Memory B cell (primary cell): ENCODE measurements at regions not wholly inside any gene's neighbourhood (a gene's known extent, or its start where the extent isn't known, plus 50 kb on each side); places are given as distances from the start of the nearest gene placed in this dataset.

Source experiments
- ATAC-seq: fragments of 150-1000 bp; cut with Tn5 transposase; 2 replicates; pipeline ENCODE4 v1.10.0; 2021; ENCODE audit warnings: low read depth, mild to moderate bottlenecking, moderate library complexity
- DNase-seq, 2 donors: peaks; one replicate each; pipeline ENCODE4 v3.0.0; 2022; ENCODE audit warnings: low spot score in 2 of 2
- H3K27ac Mint-ChIP-seq: one replicate; pipeline ENCODE4 v1.8.0; 2022; ENCODE audit warnings: mild to moderate bottlenecking, moderate library complexity, mixed read lengths
- H3K27me3 Mint-ChIP-seq: one replicate; pipeline ENCODE4 v1.8.0; 2022; ENCODE audit warnings: mixed read lengths
- H3K36me3 Mint-ChIP-seq: one replicate; pipeline ENCODE4 v1.8.0; 2022; ENCODE audit warnings: mild to moderate bottlenecking, mixed read lengths
- H3K4me1 Mint-ChIP-seq: one replicate; pipeline ENCODE4 v1.8.0; 2022; ENCODE audit warnings: mixed read lengths
- H3K4me3 Mint-ChIP-seq: one replicate; pipeline ENCODE4 v1.8.0; 2022; ENCODE audit warnings: mild to moderate bottlenecking, moderate library complexity, mixed read lengths
- H3K9me3 Mint-ChIP-seq: one replicate; pipeline ENCODE4 v1.8.0; 2022; ENCODE audit warnings: mixed read lengths

DNA sequence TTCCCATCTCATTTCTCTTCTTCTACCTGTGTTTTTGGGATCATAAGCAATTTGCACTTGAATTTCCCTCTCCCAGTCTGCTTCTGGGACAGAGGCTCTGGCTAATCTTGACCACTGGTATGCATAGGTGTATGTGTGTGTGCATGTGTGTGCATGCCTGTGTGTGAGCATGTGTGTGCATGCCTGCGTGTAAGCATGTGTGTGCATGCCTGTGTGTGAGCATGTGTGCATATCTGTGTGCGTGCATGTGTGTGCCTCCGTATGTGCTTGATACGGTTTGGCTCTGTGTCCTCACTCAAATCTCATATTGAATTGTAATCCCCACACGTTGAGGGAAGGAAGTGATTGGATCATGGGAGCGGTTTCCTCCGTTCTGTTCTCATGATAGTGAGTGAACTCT lies 77.7 kb downstream of the HAPSTR1 start:
- Mint-ChIP-seq H3K9me3 (no peaks in the 10 kb centered on the region), H3K4me3 (no peak overlapping the region), H3K36me3 (no peaks in the 10 kb centered on the region), H3K4me1 (peaks cover 3% of the 10 kb centered on the region), H3K27ac (no peak overlapping the region), H3K27me3 (peaks cover 9% of the 10 kb centered on the region)
- ATAC-seq (no peak), DNase-seq (no peak)

DNA sequence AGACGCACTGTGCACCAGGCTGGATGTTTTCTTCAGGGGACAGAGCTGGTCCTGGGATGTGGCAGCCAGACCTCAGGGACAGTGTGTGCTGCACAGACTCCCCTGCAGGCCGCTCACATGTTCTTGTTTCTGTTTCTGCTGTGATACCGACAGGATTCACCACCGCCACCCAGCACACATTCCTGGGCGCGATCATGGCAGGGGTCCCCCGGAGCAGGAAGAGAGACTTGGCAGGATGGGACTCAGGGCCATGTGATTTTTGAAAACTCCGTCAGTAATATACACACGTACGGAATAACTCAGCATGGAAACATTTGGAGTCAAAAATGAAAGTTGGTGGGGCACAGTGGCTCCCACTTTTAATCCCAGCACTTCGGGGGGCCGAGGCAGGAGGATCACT lies 79.0 kb downstream of the HAPSTR1 start:
- H3K27me3 Mint-ChIP-seq, result peaks cover 6% of the 10 kb centered on the region
- no peak for ATAC-seq
- no peak overlapping the region for H3K4me3 Mint-ChIP-seq
- H3K4me1 Mint-ChIP-seq, result peaks cover 3% of the 10 kb centered on the region
- DNase-seq, result no peak
- H3K27ac Mint-ChIP-seq, result no peak overlapping the region
- no peaks in the 10 kb centered on the region for H3K36me3 Mint-ChIP-seq
- H3K9me3 Mint-ChIP-seq, result no peaks in the 10 kb centered on the region

DNA sequence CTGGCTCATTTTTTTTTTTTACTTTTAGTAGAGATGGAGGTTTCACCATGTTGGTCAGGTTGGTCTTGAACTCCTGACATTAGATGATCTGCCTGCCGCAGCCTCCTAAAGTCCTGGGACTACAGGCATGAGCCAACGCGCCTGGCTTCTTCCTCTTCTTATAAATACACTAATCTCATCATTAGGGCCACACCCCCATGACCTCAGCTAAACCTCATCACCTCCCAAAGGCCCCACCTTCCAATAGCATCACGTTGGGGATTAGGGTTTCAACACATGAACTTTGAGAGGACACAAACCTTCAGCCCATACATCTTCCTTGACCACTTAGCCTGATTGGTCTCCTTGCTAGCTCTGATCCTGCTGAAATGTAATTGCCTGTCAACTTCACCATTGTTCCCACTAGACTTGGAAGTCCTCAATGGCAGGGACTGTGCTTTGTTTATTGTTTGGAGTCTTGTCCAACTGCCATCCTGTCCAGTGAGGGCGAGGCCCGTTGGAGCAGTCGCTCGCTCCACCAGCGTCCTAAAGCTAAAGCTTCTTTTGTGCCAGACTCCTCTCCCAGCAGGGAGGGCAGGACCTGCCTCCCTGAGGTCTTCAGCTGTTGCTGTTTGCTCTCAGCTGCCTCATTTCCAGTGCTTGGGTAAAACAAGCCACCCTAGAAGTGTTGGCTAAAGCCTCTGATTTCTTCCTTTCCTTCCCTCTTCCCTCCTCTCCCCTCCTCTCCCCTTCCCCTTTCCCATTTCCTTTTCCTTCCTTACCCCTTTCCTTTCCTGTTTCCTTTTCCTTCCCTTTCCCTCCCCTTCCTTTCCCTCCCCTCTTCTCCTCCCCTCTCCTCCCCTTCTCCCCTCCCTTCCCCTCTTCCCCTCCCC lies 85.3 kb downstream of the HAPSTR1 start:
- no peaks in the 10 kb centered on the region for H3K4me1 Mint-ChIP-seq
- no peak overlapping the region for H3K4me3 Mint-ChIP-seq
- peaks cover 7% of the 10 kb centered on the region for H3K9me3 Mint-ChIP-seq
- H3K36me3 Mint-ChIP-seq, result peaks cover 1% of the 10 kb centered on the region
- ATAC-seq, result no peak
- H3K27me3 Mint-ChIP-seq, result peaks cover 15% of the 10 kb centered on the region
- no peak overlapping the region for H3K27ac Mint-ChIP-seq
- no peak for DNase-seq

DNA sequence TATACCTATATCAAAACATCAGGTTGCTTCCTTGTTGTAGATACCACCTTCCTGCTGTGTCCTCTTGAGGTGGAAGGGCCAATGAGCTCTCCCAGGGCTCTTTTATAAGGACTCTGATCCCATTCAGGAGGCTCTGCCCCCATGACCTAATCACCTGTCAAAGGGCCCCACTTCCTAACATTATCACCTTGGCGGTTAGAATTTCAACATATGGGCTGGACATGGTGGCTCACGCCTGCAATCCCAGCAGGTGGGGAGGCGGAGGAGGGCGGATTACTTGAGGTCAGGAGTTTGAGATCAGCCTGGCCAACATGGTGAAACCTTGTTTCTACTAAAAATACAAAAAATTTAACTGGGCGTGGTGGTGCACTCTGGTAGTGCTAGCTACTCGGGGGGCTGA lies 86.4 kb downstream of the HAPSTR1 start:
- Mint-ChIP-seq H3K27me3 (peaks cover 15% of the 10 kb centered on the region), H3K4me3 (no peak overlapping the region), H3K4me1 (no peaks in the 10 kb centered on the region), H3K9me3 (peaks cover 7% of the 10 kb centered on the region), H3K36me3 (peaks cover 1% of the 10 kb centered on the region), H3K27ac (no peak overlapping the region)
- no peak for DNase-seq
- ATAC-seq, result no peak

DNA sequence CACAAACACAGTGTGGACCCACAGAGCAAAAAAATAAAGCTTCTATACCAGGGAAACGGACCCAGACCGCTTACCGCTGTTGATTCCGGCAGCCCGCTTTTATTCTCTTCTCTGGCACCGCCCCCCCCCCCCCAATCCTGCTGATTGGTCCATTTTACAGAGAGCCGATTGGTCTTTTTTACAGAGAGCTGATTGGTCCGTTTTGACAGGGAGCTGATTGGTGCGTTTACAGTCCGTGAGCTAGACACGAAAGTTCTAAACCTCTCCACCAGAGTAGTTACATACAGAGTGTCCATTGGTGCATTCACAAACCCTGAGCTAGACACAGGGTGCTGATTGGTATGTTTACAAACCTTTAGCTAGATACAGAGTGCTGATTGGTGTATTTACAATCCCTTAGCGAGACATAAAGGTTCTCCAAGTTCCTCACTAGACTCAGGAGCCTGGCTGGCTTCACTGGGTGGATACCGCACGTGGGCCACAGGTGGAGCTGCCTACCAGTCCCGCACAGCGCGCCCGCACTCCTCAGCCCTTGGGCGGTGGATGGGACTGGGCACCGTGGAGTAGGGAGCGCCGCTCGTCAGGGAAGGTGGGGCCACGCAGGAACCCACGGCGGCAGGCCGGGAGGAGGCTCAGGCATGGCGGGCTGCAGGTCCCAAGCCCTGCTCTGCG lies 92.4 kb downstream of the HAPSTR1 start:
- Mint-ChIP-seq H3K4me1 (no peaks in the 10 kb centered on the region), H3K9me3 (peaks cover 2% of the 10 kb centered on the region), H3K4me3 (no peak overlapping the region), H3K27ac (no peak overlapping the region), H3K36me3 (no peaks in the 10 kb centered on the region), H3K27me3 (peaks cover 6% of the 10 kb centered on the region)
- ATAC-seq (no peak), DNase-seq (no peak)

DNA sequence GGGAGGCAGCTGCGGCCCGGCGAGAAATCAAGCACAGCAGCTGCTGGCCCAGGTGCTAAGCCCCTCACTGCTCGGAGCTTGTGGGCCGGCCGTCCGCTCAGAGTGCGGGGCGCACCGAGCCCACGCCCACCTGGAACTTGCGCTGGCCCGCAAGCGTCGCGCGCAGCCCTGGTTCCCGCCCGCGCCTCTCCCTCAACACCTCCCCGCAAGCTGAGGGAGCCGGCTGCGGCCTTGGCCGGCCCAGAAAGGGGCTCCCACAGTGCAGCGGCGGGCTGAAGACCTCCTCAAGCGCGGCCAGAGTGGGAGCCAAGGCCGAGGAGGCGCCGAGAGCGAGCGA lies 92.9 kb downstream of the HAPSTR1 start:
- peaks cover 6% of the 10 kb centered on the region for H3K27me3 Mint-ChIP-seq
- H3K4me1 Mint-ChIP-seq, result no peaks in the 10 kb centered on the region
- DNase-seq (no peak), ATAC-seq (no peak)
- no peaks in the 10 kb centered on the region for H3K36me3 Mint-ChIP-seq
- no peak overlapping the region for H3K4me3 Mint-ChIP-seq
- no peak overlapping the region for H3K27ac Mint-ChIP-seq
- peaks cover 2% of the 10 kb centered on the region for H3K9me3 Mint-ChIP-seq

DNA sequence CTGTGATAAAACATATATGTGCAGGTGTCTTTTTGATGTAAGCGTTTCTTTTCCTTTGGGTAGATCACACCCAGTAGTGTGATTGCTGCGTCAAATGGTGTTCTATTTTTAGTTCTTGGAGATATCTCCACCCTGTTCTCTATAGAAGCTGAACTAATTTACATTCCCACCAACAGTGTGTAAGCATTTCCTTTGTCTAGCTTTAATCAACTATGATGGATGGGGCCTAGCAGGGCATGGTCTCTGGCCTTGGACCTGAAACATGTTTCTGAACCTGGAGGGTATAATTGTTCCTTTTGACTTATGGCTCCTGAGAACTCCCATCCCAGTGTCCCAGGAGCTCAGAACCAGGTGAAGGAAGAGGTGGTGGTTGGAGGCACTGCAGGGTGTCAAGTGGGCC lies 93.9 kb downstream of the HAPSTR1 start:
- Mint-ChIP-seq H3K27me3 (peaks cover 8% of the 10 kb centered on the region), H3K9me3 (peaks cover 2% of the 10 kb centered on the region), H3K4me1 (no peaks in the 10 kb centered on the region), H3K36me3 (no peaks in the 10 kb centered on the region), H3K27ac (no peak overlapping the region), H3K4me3 (no peak overlapping the region)
- ATAC-seq (no peak), DNase-seq (no peak)

DNA sequence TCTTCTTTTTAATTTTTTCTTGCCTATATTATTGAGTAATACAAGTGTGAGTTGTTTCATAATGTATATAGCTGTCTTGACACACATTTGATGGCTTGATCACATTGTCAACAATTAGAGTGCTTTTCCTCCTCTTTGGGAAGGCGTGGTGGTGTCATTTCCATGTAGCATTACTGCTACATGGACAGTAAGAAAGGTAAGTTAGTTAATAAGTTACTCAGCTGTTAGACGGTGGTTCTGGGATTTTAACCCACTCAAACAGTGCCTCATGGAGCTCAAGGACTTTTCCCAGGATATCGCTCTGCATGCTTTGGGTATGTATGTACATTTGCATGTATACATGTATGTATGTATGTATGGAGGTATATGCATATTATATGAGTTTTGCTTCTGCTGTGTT lies 94.6 kb downstream of the HAPSTR1 start:
- no peaks in the 10 kb centered on the region for H3K4me1 Mint-ChIP-seq
- no peak overlapping the region for H3K4me3 Mint-ChIP-seq
- no peak for ATAC-seq
- no peak overlapping the region for H3K27ac Mint-ChIP-seq
- H3K36me3 Mint-ChIP-seq, result no peaks in the 10 kb centered on the region
- no peak for DNase-seq
- H3K9me3 Mint-ChIP-seq, result peaks cover 2% of the 10 kb centered on the region
- H3K27me3 Mint-ChIP-seq, result peaks cover 4% of the 10 kb centered on the region

DNA sequence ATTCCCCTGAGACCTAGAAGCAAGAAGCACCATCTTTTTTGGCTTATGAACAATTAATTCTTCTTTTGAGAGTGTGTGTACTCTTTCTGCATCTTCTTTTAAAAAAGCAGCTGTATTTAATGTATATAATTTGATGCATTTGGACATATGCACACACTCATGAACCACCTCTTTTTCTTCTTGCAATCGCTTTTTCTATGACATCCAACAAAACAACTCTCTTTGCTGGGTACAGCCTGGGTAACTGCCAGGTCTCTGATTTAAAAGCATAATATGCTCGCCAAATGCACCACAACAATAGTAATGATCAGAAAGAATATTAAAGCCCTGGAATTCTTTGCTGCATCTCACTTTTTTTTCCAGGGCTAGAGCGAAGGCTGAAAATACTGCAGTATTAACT lies 97.3 kb downstream of the HAPSTR1 start:
- H3K27me3 Mint-ChIP-seq, result peaks cover 6% of the 10 kb centered on the region
- peaks cover 3% of the 10 kb centered on the region for H3K9me3 Mint-ChIP-seq
- DNase-seq (no peak), ATAC-seq (no peak)
- no peaks in the 10 kb centered on the region for H3K4me1 Mint-ChIP-seq
- no peak overlapping the region for H3K27ac Mint-ChIP-seq
- H3K4me3 Mint-ChIP-seq, result no peak overlapping the region
- no peaks in the 10 kb centered on the region for H3K36me3 Mint-ChIP-seq

DNA sequence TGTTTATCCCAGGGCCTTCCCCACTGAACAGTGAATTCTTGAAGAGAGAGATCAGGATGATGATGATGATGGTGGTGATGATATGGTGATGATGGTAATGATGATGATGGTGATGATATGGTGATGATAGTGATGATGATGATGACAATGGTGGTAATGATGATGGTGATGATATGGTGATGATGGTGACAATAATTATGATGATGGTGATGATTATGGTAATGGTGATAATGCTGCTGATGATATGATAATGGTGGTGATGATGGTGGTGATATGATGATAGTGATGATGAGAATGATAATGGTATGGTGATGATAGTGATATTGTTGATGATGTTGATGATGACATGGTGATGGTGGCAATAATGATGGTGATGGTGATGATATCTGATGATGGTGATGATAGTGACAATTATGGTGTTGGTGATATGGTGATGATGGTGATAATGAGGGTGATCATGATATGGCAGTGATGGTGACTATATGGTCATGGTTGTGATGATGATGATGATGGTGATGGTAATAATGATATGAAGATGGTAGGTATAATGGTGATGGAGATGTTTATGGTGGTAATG lies 99.9 kb downstream of the HAPSTR1 start:
- ATAC-seq (no peak), DNase-seq (no peak)
- no peaks in the 10 kb centered on the region for H3K36me3 Mint-ChIP-seq
- H3K4me1 Mint-ChIP-seq, result no peaks in the 10 kb centered on the region
- no peak overlapping the region for H3K27ac Mint-ChIP-seq
- peaks cover 1% of the 10 kb centered on the region for H3K9me3 Mint-ChIP-seq
- no peak overlapping the region for H3K4me3 Mint-ChIP-seq
- peaks cover 6% of the 10 kb centered on the region for H3K27me3 Mint-ChIP-seq

DNA sequence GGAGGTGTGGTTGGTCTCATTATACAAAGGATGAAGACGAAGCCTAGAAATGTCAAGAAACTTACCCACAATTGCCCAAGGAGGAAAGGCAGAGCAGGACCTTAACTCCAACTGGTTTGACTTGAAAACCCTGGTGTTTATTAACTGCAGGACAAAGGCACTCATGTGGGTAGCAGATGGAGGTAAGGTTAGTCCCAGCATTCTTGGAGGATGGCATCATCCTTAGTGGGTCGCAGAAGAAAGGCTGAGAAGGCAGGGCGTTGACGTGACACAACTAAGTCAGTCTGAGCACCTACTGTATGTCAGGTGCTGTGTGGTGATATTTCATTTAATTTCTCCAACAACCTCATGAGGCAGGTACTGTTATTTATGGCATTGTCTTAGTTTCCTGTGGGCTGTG lies 101.3 kb downstream of the HAPSTR1 start:
- Mint-ChIP-seq H3K27me3 (peaks cover 12% of the 10 kb centered on the region), H3K9me3 (peaks cover 1% of the 10 kb centered on the region), H3K36me3 (no peaks in the 10 kb centered on the region), H3K27ac (no peak overlapping the region), H3K4me3 (no peak overlapping the region), H3K4me1 (no peaks in the 10 kb centered on the region)
- ATAC-seq, result no peak
- no peak for DNase-seq

DNA sequence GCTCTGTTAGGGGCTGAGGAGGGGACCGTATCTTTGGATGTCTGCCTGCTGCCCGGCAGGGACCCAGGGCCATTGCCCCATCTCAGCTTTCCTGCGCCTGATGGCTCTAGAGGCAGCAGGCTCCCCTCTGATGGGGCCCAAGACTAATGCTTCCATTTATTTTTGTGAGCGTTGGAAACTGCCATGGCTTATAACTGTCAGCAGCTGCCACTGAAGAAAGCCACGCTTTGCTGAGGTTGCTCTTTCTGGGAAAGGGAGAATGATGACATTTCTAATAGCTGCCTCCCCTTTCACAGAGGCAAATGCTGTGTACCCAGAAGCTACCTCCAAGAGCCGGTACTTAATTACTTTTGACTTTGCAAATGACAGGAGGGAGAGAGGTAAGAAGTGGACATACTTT lies 103.8 kb downstream of the HAPSTR1 start:
- Mint-ChIP-seq H3K9me3 (peaks cover 1% of the 10 kb centered on the region), H3K4me3 (no peak overlapping the region), H3K36me3 (no peaks in the 10 kb centered on the region), H3K27me3 (peaks cover 12% of the 10 kb centered on the region), H3K4me1 (no peaks in the 10 kb centered on the region), H3K27ac (no peak overlapping the region)
- ATAC-seq (no peak), DNase-seq (no peak)

DNA sequence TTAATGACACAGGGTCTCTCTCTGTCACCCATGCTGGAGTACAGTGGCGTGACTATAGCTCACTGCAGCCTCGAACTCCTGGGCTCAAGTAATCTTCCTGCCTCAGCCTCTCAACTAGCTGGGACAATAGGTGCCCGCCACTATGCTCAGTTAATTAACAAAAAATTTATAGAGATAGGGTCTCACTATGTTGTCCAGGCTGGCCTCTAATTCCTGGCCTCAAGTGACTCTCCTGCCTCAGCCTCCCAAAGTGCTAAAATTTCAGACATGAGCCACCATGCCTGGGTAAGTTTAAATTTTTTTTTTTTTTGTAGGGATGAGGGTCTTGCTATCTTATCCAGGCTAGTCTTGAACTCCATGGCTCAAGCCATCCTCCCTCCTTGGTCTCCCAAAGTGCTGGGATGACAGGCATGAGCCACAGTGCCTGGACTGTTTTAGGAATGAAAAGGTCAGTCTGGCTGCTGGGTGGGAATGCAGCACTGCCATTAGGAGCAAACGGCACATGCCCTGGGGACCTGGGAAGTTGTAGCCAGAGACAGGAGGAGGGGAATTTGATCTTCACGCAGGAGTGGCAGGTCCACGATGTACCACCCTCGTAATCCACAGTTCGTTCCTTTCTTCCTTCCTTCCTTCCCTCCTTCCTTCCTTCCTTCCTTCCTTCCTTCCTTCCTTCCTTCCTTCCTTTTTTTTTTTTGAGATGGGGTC lies 106.7 kb downstream of the HAPSTR1 start:
- Mint-ChIP-seq H3K4me3 (no peak overlapping the region), H3K9me3 (peaks cover 1% of the 10 kb centered on the region), H3K27ac (no peak overlapping the region), H3K4me1 (no peaks in the 10 kb centered on the region), H3K27me3 (peaks cover 12% of the 10 kb centered on the region), H3K36me3 (no peaks in the 10 kb centered on the region)
- DNase-seq, result no peak
- ATAC-seq, result no peak

DNA sequence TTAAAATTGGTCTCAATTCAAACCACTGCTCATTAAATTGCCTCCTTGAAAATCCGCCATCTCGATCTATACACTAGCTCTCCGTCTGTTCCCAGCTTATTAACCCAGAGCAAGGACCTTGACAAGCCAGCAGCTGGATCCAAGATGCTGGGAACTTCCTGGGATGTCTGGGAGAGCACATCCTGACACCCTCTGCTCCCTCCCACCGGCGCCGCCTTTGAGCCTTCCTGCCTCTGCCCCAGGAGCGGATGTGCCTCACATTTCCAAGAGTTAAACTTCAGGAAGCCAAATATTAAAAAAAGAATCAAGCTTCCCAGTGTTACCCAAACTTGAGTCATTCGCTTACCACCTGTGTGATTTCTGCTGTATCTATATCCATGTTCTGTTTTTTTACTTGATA lies 107.9 kb downstream of the HAPSTR1 start:
- Mint-ChIP-seq H3K4me1 (no peaks in the 10 kb centered on the region), H3K27ac (no peak overlapping the region), H3K4me3 (no peak overlapping the region), H3K9me3 (no peaks in the 10 kb centered on the region), H3K27me3 (peaks cover 9% of the 10 kb centered on the region), H3K36me3 (no peaks in the 10 kb centered on the region)
- no peak for ATAC-seq
- no peak for DNase-seq
